IMR-90 (cell line): ENCODE measurements at regions not wholly inside any gene's neighbourhood (a gene's known extent, or its start where the extent isn't known, plus 50 kb on each side); places are given as distances from the start of the nearest gene placed in this dataset.

Experiments
- ATAC-seq: fragments of 200-7000 bp; cut with Tn5 transposase; 2 replicates; pipeline ENCODE4 v1.9.1; 2020; ENCODE audit warnings: low read depth, mild to moderate bottlenecking, moderate library complexity
- BruUV-seq: library from RNA; stranded (reverse); fragments of 400-500 nt; replicated peaks from 2 replicates; lab custom pipeline; 2021; lab: Mats Ljungman, UMichigan
- CTCF ChIA-PET: fragments of 300-600 bp; formaldehyde crosslinking; extraction: SDS; loops from one replicate; lab custom pipeline; 2021; ENCODE audit warnings: antibody characterized with exemption; lab: Yijun Ruan, JAX
- POLR2A ChIA-PET: fragments of 300-600 bp; sonication (Branson Sonifier 250); formaldehyde crosslinking; loops from one replicate; lab custom pipeline; 2022; ENCODE audit warnings: antibody characterized with exemption; ENCODE audit not compliant: unreplicated experiment; lab: Charles Lee
- DNase-seq: peaks from one replicate; pipeline ENCODE4 v3.0.0; 2013
- H2AFZ ChIP-seq: replicated peaks from 2 replicates; pipeline ENCODE3; 2013; ENCODE audit warnings: low read length, mild to moderate bottlenecking; ENCODE audit not compliant: poor library complexity
- H2AK5ac ChIP-seq: 2 replicates; pipeline ENCODE4 v1.6.1; 2013; ENCODE audit warnings: low read depth, low read length, inconsistent platforms
- H2AK9ac ChIP-seq: replicated peaks from 2 replicates; pipeline ENCODE3; 2013; ENCODE audit warnings: mild to moderate bottlenecking, low read depth, low read length, moderate library complexity; ENCODE audit not compliant: poor library complexity
- H2BK120ac ChIP-seq: 2 replicates; pipeline ENCODE4 v1.6.1; 2013; ENCODE audit warnings: low read depth, low read length, inconsistent platforms
- H2BK15ac ChIP-seq: 3 replicates; pipeline ENCODE4 v1.6.1; 2013; ENCODE audit warnings: low read depth, low read length, inconsistent platforms
- H2BK20ac ChIP-seq: 2 replicates; pipeline ENCODE4 v1.6.1; 2013; ENCODE audit warnings: low read depth, mild to moderate bottlenecking, inconsistent platforms, low read length, moderate library complexity
- H2BK5ac ChIP-seq: 2 replicates; pipeline ENCODE4 v1.6.1; 2013; ENCODE audit warnings: mild to moderate bottlenecking, low read depth, low read length, inconsistent platforms; ENCODE audit not compliant: poor library complexity, severe bottlenecking
- H3K14ac ChIP-seq: replicated peaks from 2 replicates; pipeline ENCODE4 v1.6.1; 2013; ENCODE audit warnings: low read depth, low read length, inconsistent platforms
- H3K18ac ChIP-seq: 2 replicates; pipeline ENCODE4 v1.6.1; 2013; ENCODE audit warnings: low read depth, low read length, control low read depth
- H3K23ac ChIP-seq: 2 replicates; pipeline ENCODE4 v1.6.1; 2013; ENCODE audit warnings: low read depth, low read length, inconsistent platforms
- H3K27ac ChIP-seq: 2 replicates; pipeline ENCODE4 v1.5.1; 2013; ENCODE audit warnings: mild to moderate bottlenecking, control low read depth, low read length; ENCODE audit not compliant: insufficient read depth
- H3K27me3 ChIP-seq: 2 replicates; pipeline ENCODE4 v1.6.1; 2013; ENCODE audit warnings: low read length; ENCODE audit not compliant: control insufficient read depth, insufficient read depth
- H3K36me3 ChIP-seq: 2 replicates; pipeline ENCODE4 v1.6.1; 2013; ENCODE audit warnings: low read length, mixed read lengths; ENCODE audit not compliant: control insufficient read depth, insufficient read depth
- H3K4ac ChIP-seq: 2 replicates; pipeline ENCODE4 v1.6.1; 2013; ENCODE audit warnings: low read depth, low read length, inconsistent platforms
- H3K4me1 ChIP-seq: 2 replicates; pipeline ENCODE4 v1.6.1; 2013; ENCODE audit warnings: low read length, mixed read lengths; ENCODE audit not compliant: control insufficient read depth, insufficient read depth
- H3K4me2 ChIP-seq: 2 replicates; pipeline ENCODE4 v1.6.1; 2013; ENCODE audit warnings: low read depth, mild to moderate bottlenecking, control low read depth, low read length, moderate library complexity
- H3K4me3 ChIP-seq: 2 replicates; pipeline ENCODE4 v1.5.1; 2013; ENCODE audit warnings: low read depth, mild to moderate bottlenecking, control low read depth, low read length, moderate library complexity; ENCODE audit not compliant: insufficient read depth
- H3K56ac ChIP-seq: 2 replicates; pipeline ENCODE4 v1.6.1; 2013; ENCODE audit warnings: low read length, inconsistent platforms; ENCODE audit not compliant: insufficient read depth; ENCODE audit errors: extremely low read depth
- H3K79me1 ChIP-seq, 2 experiments: 2 replicates each; pipeline ENCODE4 v1.6.1; 2013; ENCODE audit warnings: low read length in 2 of 2, inconsistent platforms in 1 of 2, low read depth in 1 of 2
- H3K9ac ChIP-seq: 2 replicates; pipeline ENCODE4 v1.6.1; 2013; ENCODE audit warnings: low read depth, low read length, control low read depth
- H3K9me1 ChIP-seq: 2 replicates; pipeline ENCODE4 v1.6.1; 2013; ENCODE audit warnings: low read length, inconsistent platforms; ENCODE audit not compliant: insufficient read depth
- H3K9me3 ChIP-seq: 2 replicates; pipeline ENCODE4 v1.6.1; 2013; ENCODE audit warnings: low read length; ENCODE audit not compliant: control insufficient read depth, insufficient read depth
- H4K20me1 ChIP-seq: 2 replicates; pipeline ENCODE4 v1.6.1; 2013; ENCODE audit warnings: low read length, inconsistent platforms; ENCODE audit not compliant: insufficient read depth
- H4K5ac ChIP-seq: 2 replicates; pipeline ENCODE4 v1.6.1; 2013; ENCODE audit warnings: mild to moderate bottlenecking, low read depth, low read length, control low read depth
- H4K8ac ChIP-seq, 2 experiments: 2 replicates each; pipeline ENCODE4 v1.6.1; 2013; ENCODE audit warnings: low read depth in 2 of 2, low read length in 2 of 2, control low read depth in 1 of 2, inconsistent platforms in 1 of 2
- H4K91ac ChIP-seq: 2 replicates; pipeline ENCODE4 v1.6.1; 2013; ENCODE audit warnings: low read depth, low read length, inconsistent platforms; ENCODE audit not compliant: insufficient read depth
- BHLHE40 ChIP-seq: fragments of 150-350 bp; IDR thresholded peaks from 2 replicates; pipeline ENCODE4 v1.6.1; 2016; ENCODE audit warnings: mild to moderate bottlenecking, low read depth, low read length
- ELK1 ChIP-seq: fragments of 150-350 bp; IDR thresholded peaks from 2 replicates; pipeline ENCODE4 v1.6.1; 2016; ENCODE audit warnings: low read depth, mild to moderate bottlenecking, low read length, moderate library complexity, borderline replicate concordance
- NFE2L2 ChIP-seq: fragments of 150-350 bp; IDR thresholded peaks from 2 replicates; pipeline ENCODE4 v1.6.1; 2016; ENCODE audit warnings: low read depth, mild to moderate bottlenecking, low read length
- RAD21 ChIP-seq: IDR thresholded peaks from 2 replicates; pipeline ENCODE4 v1.6.1; 2012; ENCODE audit warnings: low read length, improper control_type of control experiment
- WGBS, 2 experiments: methylation state at CpG; one replicate each; pipeline versions ENCODE4 v1.1.5 to v1.1.7; 2013; ENCODE audit warnings: missing lambda C conversion rate in 2 of 2; ENCODE audit not compliant: insufficient read length in 1 of 2; ENCODE audit errors: extremely low coverage in 2 of 2; 5-methylcytosine and 5-hydroxymethylcytosine counted together
- dilution Hi-C: fragments of 300-500 bp; cut with HindIII; formaldehyde crosslinking; loops from one replicate; pipeline ENCODE4 v1.14.3; 2018; ENCODE audit warnings: low sequenced_read_pairs; ENCODE audit not compliant: unreplicated experiment
- in situ Hi-C: fragments of 300-500 bp; cut with MboI; formaldehyde crosslinking; loops from 3 replicates; pipeline ENCODE4 v1.14.3; 2019; ENCODE audit warnings: low sequenced_read_pairs, inconsistent platforms, mixed read lengths
- intact Hi-C: fragments of 100-400 bp; cut with micrococcal nuclease; formaldehyde crosslinking; loops from 2 replicates; pipeline ENCODE4 v1.10.0; 2022
- TF ChIP-seq, protein P1 (sequence below): fragments of 150-350 bp; IDR thresholded peaks from 2 replicates; pipeline ENCODE4 v1.6.1; 2017; ENCODE audit warnings: mild to moderate bottlenecking, antibody characterized with exemption, low read length, low read depth

DNA sequence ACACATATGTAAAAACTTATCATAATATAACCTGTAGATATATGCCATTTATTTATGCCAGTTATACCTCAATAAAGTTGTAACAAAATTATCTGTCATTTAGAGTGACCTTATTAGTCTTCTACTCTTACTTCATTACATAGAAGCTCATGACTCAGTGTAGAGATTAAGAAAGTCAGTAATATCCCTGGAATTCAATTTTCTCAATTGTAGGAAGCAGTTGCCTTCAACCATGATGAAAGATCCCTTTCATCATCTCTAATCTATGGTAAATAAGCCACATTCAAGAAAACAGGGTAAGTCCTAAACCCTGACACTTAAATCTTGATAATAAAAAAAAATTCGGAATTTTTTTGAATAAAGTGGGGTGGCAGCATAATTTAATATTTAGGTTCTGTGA lies 216.5 kb upstream of the PEX5L start:
- no peak overlapping the region for H3K4me2 ChIP-seq
- H2BK120ac ChIP-seq = no peak overlapping the region
- WGBS, 2 experiments = no CpG with 5 or more reads among the region's 1 CpG
- H3K4ac ChIP-seq = no peak overlapping the region
- no peaks in the 10 kb centered on the region for H3K36me3 ChIP-seq
- H3K9me1 ChIP-seq = no peaks in the 10 kb centered on the region
- no peak overlapping the region for H2BK15ac ChIP-seq
- no peak overlapping the region for H4K8ac ChIP-seq
- H2AFZ ChIP-seq = no peak overlapping the region
- intact Hi-C loops = no loop called here
- H4K20me1 ChIP-seq = no peaks in the 10 kb centered on the region
- in situ Hi-C loops = no loop called here
- H2BK20ac ChIP-seq = no peak overlapping the region
- TF ChIP-seq BHLHE40 = no peak
- no peak for TF ChIP-seq RAD21
- no peak for TF ChIP-seq ELK1
- no peak for TF ChIP-seq NFE2L2
- TF ChIP-seq, protein P1, sequence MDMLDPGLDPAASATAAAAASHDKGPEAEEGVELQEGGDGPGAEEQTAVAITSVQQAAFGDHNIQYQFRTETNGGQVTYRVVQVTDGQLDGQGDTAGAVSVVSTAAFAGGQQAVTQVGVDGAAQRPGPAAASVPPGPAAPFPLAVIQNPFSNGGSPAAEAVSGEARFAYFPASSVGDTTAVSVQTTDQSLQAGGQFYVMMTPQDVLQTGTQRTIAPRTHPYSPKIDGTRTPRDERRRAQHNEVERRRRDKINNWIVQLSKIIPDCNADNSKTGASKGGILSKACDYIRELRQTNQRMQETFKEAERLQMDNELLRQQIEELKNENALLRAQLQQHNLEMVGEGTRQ = no peak
- no peak overlapping the region for H4K91ac ChIP-seq
- no peak overlapping the region for H2BK5ac ChIP-seq
- no peaks in the 10 kb centered on the region for H3K79me1 ChIP-seq
- H3K18ac ChIP-seq = no peak overlapping the region
- H4K5ac ChIP-seq = no peak overlapping the region
- CTCF ChIA-PET = no interaction called here
- BruUV-seq = no TSS peak
- no peaks in the 10 kb centered on the region for H3K4me1 ChIP-seq
- peak; percentile 5 for DNase-seq
- no peak for ATAC-seq
- no peak overlapping the region for H3K14ac ChIP-seq
- no peak overlapping the region for H3K27ac ChIP-seq
- dilution Hi-C loops = no loop called here
- no peak overlapping the region for H3K4me3 ChIP-seq
- H2AK9ac ChIP-seq = no peak overlapping the region
- H3K23ac ChIP-seq = no peak overlapping the region
- no peak overlapping the region for H3K9ac ChIP-seq
- H3K9me3 ChIP-seq = peaks cover 4% of the 10 kb centered on the region
- POLR2A ChIA-PET = no interaction called here
- no peak overlapping the region for H3K56ac ChIP-seq
- no peak overlapping the region for H2AK5ac ChIP-seq
- no peaks in the 10 kb centered on the region for H3K27me3 ChIP-seq
